H1 (cell line): ENCODE measurements at regions not wholly inside any gene's neighbourhood (a gene's known extent, or its start where the extent isn't known, plus 50 kb on each side); places are given as distances from the start of the nearest gene placed in this dataset.

Experiments
- CTCF ChIA-PET: fragments of 300-600 bp; sonication (Branson Sonifier 250); formaldehyde crosslinking; loops from one replicate; lab custom pipeline; 2021; ENCODE audit not compliant: partially characterized antibody; lab: Charles Lee
- POLR2A ChIA-PET: fragments of 300-600 bp; sonication (Branson Sonifier 250); formaldehyde crosslinking; loops from one replicate; lab custom pipeline; 2021; ENCODE audit warnings: inconsistent platforms; ENCODE audit not compliant: partially characterized antibody; lab: Charles Lee
- DNase-seq, 2 experiments: peaks; one replicate each; pipeline versions ENCODE4 v3.0.0 to v3.0.0-alpha.2; 2010 to 2022; ENCODE audit warnings: low spot score in 2 of 2, low read depth in 1 of 2, mixed read lengths in 1 of 2
- FAIRE-seq: peaks from 2 replicates; lab custom pipeline; 2011; peaks lifted over from hg19 to GRCh38; lab: Jason Lieb, UNC
- H2AFZ ChIP-seq: 2 replicates; pipeline ENCODE4 v1.8.1; 2012; ENCODE audit warnings: low read length, inconsistent platforms
- H2AK5ac ChIP-seq: 2 replicates; pipeline ENCODE4 v1.6.1; 2013; ENCODE audit warnings: low read depth, low read length
- H2BK120ac ChIP-seq: replicated peaks from 2 replicates; pipeline ENCODE3; 2013; ENCODE audit warnings: low read depth, low read length, inconsistent platforms
- H2BK12ac ChIP-seq: 2 replicates; pipeline ENCODE4 v1.6.1; 2013; ENCODE audit warnings: low read depth, low read length
- H2BK15ac ChIP-seq: 2 replicates; pipeline ENCODE4 v1.6.1; 2013; ENCODE audit warnings: low read length
- H2BK20ac ChIP-seq: 2 replicates; pipeline ENCODE4 v1.6.1; 2013; ENCODE audit warnings: low read length
- H2BK5ac ChIP-seq: 2 replicates; pipeline ENCODE4 v1.6.1; 2013; ENCODE audit warnings: low read depth, low read length
- H3K14ac ChIP-seq: 2 replicates; pipeline ENCODE4 v1.6.1; 2013; ENCODE audit warnings: inconsistent platforms; ENCODE audit not compliant: insufficient read length
- H3K18ac ChIP-seq: 2 replicates; pipeline ENCODE4 v1.6.1; 2013; ENCODE audit warnings: low read length; ENCODE audit errors: extremely low read depth
- H3K23ac ChIP-seq: 2 replicates; pipeline ENCODE4 v1.6.1; 2013; ENCODE audit warnings: inconsistent platforms; ENCODE audit not compliant: insufficient read length
- H3K23me2 ChIP-seq: 2 replicates; pipeline ENCODE4 v1.6.1; 2013; ENCODE audit warnings: low read depth, low read length
- H3K27ac ChIP-seq: 2 replicates; pipeline ENCODE4 v1.6.1; 2011; ENCODE audit warnings: low read depth, low read length, inconsistent platforms
- H3K27me3 ChIP-seq, 4 experiments: replicated peaks in 1 of 4; 1 replicate in 1 of 4; 2 replicates in 3 of 4; pipeline versions ENCODE4 v1.6.1 to v1.8.1; 2011 to 2013; ENCODE audit warnings: low read length in 3 of 4, mild to moderate bottlenecking in 3 of 4, inconsistent platforms in 2 of 4, mixed read lengths in 2 of 4, moderate library complexity in 1 of 4; ENCODE audit not compliant: control insufficient read depth in 3 of 4, insufficient read depth in 3 of 4; ENCODE audit errors: extremely low read depth in 1 of 4
- H3K36me3 ChIP-seq, 4 experiments: 2 replicates each; pipeline versions ENCODE4 v1.6.1 to v1.8.1; 2011 to 2013; ENCODE audit warnings: mild to moderate bottlenecking in 4 of 4, low read length in 3 of 4, moderate library complexity in 2 of 4, control low read depth in 1 of 4, inconsistent platforms in 1 of 4; ENCODE audit not compliant: insufficient read depth in 4 of 4, control insufficient read depth in 2 of 4
- H3K4ac ChIP-seq: replicated peaks from 2 replicates; pipeline ENCODE3; 2013; ENCODE audit warnings: low read length, low read depth, mixed read lengths, inconsistent platforms; ENCODE audit not compliant: insufficient read length
- H3K4me1 ChIP-seq, 4 experiments: replicated peaks in 1 of 4; 1 replicate in 1 of 4; 2 replicates in 3 of 4; pipeline versions ENCODE4 v1.6.1 to v1.8.1; 2011 to 2013; ENCODE audit warnings: low read length in 3 of 4, inconsistent platforms in 2 of 4, mixed read lengths in 1 of 4; ENCODE audit not compliant: insufficient read depth in 4 of 4, control insufficient read depth in 3 of 4
- H3K4me2 ChIP-seq, 2 experiments: 2 replicates each; pipeline versions ENCODE4 v1.6.1 to v1.8.1; 2011 to 2013; ENCODE audit warnings: low read depth in 2 of 2, low read length in 2 of 2, control low read depth in 1 of 2, inconsistent platforms in 1 of 2, mild to moderate bottlenecking in 1 of 2; ENCODE audit not compliant: insufficient read depth in 1 of 2
- H3K4me3 ChIP-seq, 4 experiments: fragments of 200-600, 300-600 bp in 1 of 4; sonication (generic), shearing (Covaris generic), sonication (Bioruptor Twin) in 1 of 4; 2 replicates each; pipeline versions ENCODE4 v1.5.1 to v1.8.1; 2011 to 2016; ENCODE audit warnings: low read length in 4 of 4, low read depth in 3 of 4, control low read depth in 2 of 4, inconsistent platforms in 2 of 4, mild to moderate bottlenecking in 2 of 4, mixed read lengths in 1 of 4, moderate library complexity in 1 of 4; ENCODE audit not compliant: insufficient read depth in 2 of 4; ENCODE audit errors: extremely low read depth in 1 of 4
- H3K56ac ChIP-seq: replicated peaks from 2 replicates; pipeline ENCODE3; 2013; ENCODE audit warnings: low read depth, mild to moderate bottlenecking, mixed read lengths, low read length, inconsistent platforms; ENCODE audit not compliant: insufficient read length
- H3K79me1 ChIP-seq: 2 replicates; pipeline ENCODE4 v1.6.1; 2013; ENCODE audit warnings: low read depth, low read length, control low read depth
- H3K79me2 ChIP-seq, 2 experiments: 2 replicates each; pipeline versions ENCODE4 v1.6.1 to v1.8.1; 2012 to 2013; ENCODE audit warnings: low read length in 2 of 2, mild to moderate bottlenecking in 2 of 2, inconsistent platforms in 1 of 2; ENCODE audit not compliant: insufficient read depth in 2 of 2, control insufficient read depth in 1 of 2
- H3K9ac ChIP-seq, 4 experiments: replicated peaks in 1 of 4; 1 replicate in 1 of 4; 2 replicates in 3 of 4; pipeline versions ENCODE4 v1.6.1 to v1.8.1; 2011 to 2013; ENCODE audit warnings: low read depth in 3 of 4, low read length in 3 of 4, control low read depth in 2 of 4, mild to moderate bottlenecking in 2 of 4, moderate library complexity in 2 of 4, inconsistent platforms in 1 of 4; ENCODE audit errors: extremely low read depth in 1 of 4
- H3K9me3 ChIP-seq, 2 experiments: 2 replicates each; pipeline versions ENCODE4 v1.6.1 to v1.8.1; 2012 to 2013; ENCODE audit warnings: mild to moderate bottlenecking in 2 of 2, moderate library complexity in 2 of 2, control low read depth in 1 of 2, inconsistent platforms in 1 of 2, low read depth in 1 of 2, low read length in 1 of 2, mixed read lengths in 1 of 2; ENCODE audit not compliant: insufficient read depth in 2 of 2
- H4K20me1 ChIP-seq, 2 experiments: replicated peaks in 1 of 2; 2 replicates each; pipeline versions ENCODE3 to v1.8.1; 2011 to 2013; ENCODE audit warnings: inconsistent platforms in 2 of 2, low read length in 2 of 2, mild to moderate bottlenecking in 1 of 2; ENCODE audit not compliant: insufficient read depth in 2 of 2, control insufficient read depth in 1 of 2
- H4K5ac ChIP-seq: 2 replicates; pipeline ENCODE4 v1.6.1; 2013; ENCODE audit warnings: low read length, low read depth, mixed read lengths, inconsistent platforms; ENCODE audit not compliant: insufficient read length
- H4K8ac ChIP-seq: 2 replicates; pipeline ENCODE4 v1.8.0; 2013; ENCODE audit warnings: mild to moderate bottlenecking, moderate library complexity, low read length, inconsistent platforms; ENCODE audit not compliant: insufficient read depth; ENCODE audit errors: extremely low read depth
- H4K91ac ChIP-seq: replicated peaks from 2 replicates; pipeline ENCODE3; 2013; ENCODE audit warnings: low read length, mixed read lengths, inconsistent platforms; ENCODE audit not compliant: insufficient read length
- ASH2L ChIP-seq: fragments of 200-600, 300-600 bp; sonication (generic); IDR thresholded peaks from one replicate; pipeline ENCODE4 v1.7.1; 2017; ENCODE audit warnings: low read length
- BCL11A ChIP-seq, 2 experiments: IDR thresholded peaks; one replicate each; pipeline ENCODE4 v1.6.1; 2011; ENCODE audit warnings: low read depth in 2 of 2, low read length in 2 of 2, mild to moderate bottlenecking in 2 of 2
- BRCA1 ChIP-seq: IDR thresholded peaks from 2 replicates; pipeline ENCODE4 v1.6.1; 2012; ENCODE audit warnings: low read depth, low read length, improper control_type of control experiment
- FOSL1 ChIP-seq: IDR thresholded peaks from 2 replicates; pipeline ENCODE4 v1.6.1; 2011; ENCODE audit warnings: mild to moderate bottlenecking, low read depth, low read length, moderate library complexity; ENCODE audit not compliant: insufficient read depth
- GTF2F1 ChIP-seq: IDR thresholded peaks from 2 replicates; pipeline ENCODE4 v1.6.1; 2012; ENCODE audit warnings: low read depth, low read length, improper control_type of control experiment, borderline replicate concordance
- HDAC6 ChIP-seq: IDR thresholded peaks from one replicate; pipeline ENCODE4 v1.7.1; 2012; ENCODE audit warnings: low read depth, mild to moderate bottlenecking, inconsistent platforms, low read length, moderate library complexity
- NRF1 ChIP-seq: IDR thresholded peaks from 2 replicates; pipeline ENCODE4 v1.6.1; 2011; ENCODE audit warnings: mild to moderate bottlenecking, low read depth, low read length, improper control_type of control experiment
- RBBP5 ChIP-seq: IDR thresholded peaks from 2 replicates; pipeline ENCODE4 v1.7.1; 2012; ENCODE audit warnings: low read depth, mild to moderate bottlenecking, inconsistent platforms, low read length, moderate library complexity, borderline replicate concordance
- RNF2 ChIP-seq: fragments of 200-900, 300-1000 bp; sonication (generic); IDR thresholded peaks from 2 replicates; pipeline ENCODE4 v1.7.1; 2016; ENCODE audit warnings: borderline replicate concordance, low read depth, mild to moderate bottlenecking, antibody characterized with exemption, low read length; ENCODE audit not compliant: poor library complexity, severe bottlenecking; ENCODE audit errors: missing control alignments
- SIN3A ChIP-seq, 2 experiments: IDR thresholded peaks in 1 of 2; conservative IDR thresholded peaks in 1 of 2; 2 replicates each; pipeline ENCODE4 v1.6.1; 2011 to 2012; ENCODE audit warnings: low read length in 2 of 2, improper control_type of control experiment in 1 of 2, low read depth in 1 of 2, mild to moderate bottlenecking in 1 of 2
- SIRT6 ChIP-seq: IDR thresholded peaks from one replicate; pipeline ENCODE4 v1.7.1; 2012; ENCODE audit warnings: low read length, inconsistent platforms
- SRF ChIP-seq: IDR thresholded peaks from 2 replicates; pipeline ENCODE4 v1.6.1; 2011; ENCODE audit warnings: mild to moderate bottlenecking, low read depth, low read length, moderate library complexity
- SUZ12 ChIP-seq: fragments of 200-600 bp; sonication (generic); IDR thresholded peaks from 2 replicates; pipeline ENCODE4 v1.6.1; 2012; ENCODE audit warnings: mild to moderate bottlenecking, inconsistent platforms, low read length, moderate library complexity, mixed read lengths
- YY1 ChIP-seq: IDR thresholded peaks from 2 replicates; pipeline ENCODE4 v1.6.1; 2011; ENCODE audit warnings: low read depth, mild to moderate bottlenecking, low read length
- WGBS, 2 experiments: shearing (Covaris generic) in 1 of 2; methylation state at CpG; one replicate each; pipeline versions ENCODE4 v1.1.6 to v1.1.7; 2013 to 2015; ENCODE audit warnings: low lambda C conversion rate in 2 of 2, mixed read lengths in 2 of 2, inconsistent platforms in 1 of 2, low coverage in 1 of 2, missing lambda C conversion rate in 1 of 2; ENCODE audit not compliant: insufficient replicate concordance in 2 of 2, insufficient coverage in 1 of 2, insufficient read length in 1 of 2; ENCODE audit errors: extremely low coverage in 1 of 2, missing lambda C conversion rate in 1 of 2; 5-methylcytosine and 5-hydroxymethylcytosine counted together

DNA sequence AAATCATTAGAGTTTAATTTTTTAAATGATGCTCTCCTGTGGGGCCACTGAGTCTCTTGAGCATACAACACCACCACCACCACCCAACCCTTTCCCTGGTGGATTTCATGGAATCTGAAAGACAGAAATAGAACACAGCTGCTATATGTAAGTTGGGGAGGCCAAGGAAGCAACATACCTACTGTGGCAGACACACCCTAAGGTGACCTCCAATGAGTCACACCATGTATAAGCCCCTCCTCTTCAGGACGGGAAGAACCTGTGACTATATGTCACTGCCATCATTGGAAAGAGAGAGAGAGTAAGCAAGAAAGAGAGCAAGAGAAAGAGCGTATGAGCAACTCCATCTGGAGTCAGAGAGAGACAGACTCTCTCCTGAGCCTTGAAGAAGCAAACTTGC, 172.4 kb upstream of the NFE2L3 start:
- H3K27me3 ChIP-seq: no peaks in the 10 kb centered on the region
- no peak overlapping the region for H2AK5ac ChIP-seq
- H4K8ac ChIP-seq: no peak overlapping the region
- H2BK12ac ChIP-seq: no peak overlapping the region
- no peak overlapping the region for H2BK5ac ChIP-seq
- H2BK120ac ChIP-seq: no peak overlapping the region
- no peaks in the 10 kb centered on the region for H3K23me2 ChIP-seq
- H3K23ac ChIP-seq: no peak overlapping the region
- peaks cover 6 to 7% of the 10 kb centered on the region in 2 experiments; a peak in 3 of 4 replicates for H3K9me3 ChIP-seq
- no peak overlapping the region for H3K27ac ChIP-seq
- no peak overlapping the region for H3K4me2 ChIP-seq
- no peaks in the 10 kb centered on the region for H3K79me2 ChIP-seq
- CTCF ChIA-PET: no interaction called here
- POLR2A ChIA-PET: no interaction called here
- no peak overlapping the region for H3K9ac ChIP-seq
- 60% methylated on average over 1 of the region's 2 CpGs; no CpG with 5 or more reads in 1 of the 2 experiments for WGBS, 2 experiments
- no peak overlapping the region for H3K4me3 ChIP-seq
- no peak overlapping the region for H2AFZ ChIP-seq
- no peak overlapping the region for H3K14ac ChIP-seq
- no peak overlapping the region for H3K4ac ChIP-seq
- DNase-seq (no peak), FAIRE-seq (no peak)
- H3K56ac ChIP-seq: no peak overlapping the region
- H3K4me1 ChIP-seq: no peaks in the 10 kb centered on the region
- H3K36me3 ChIP-seq: peaks cover 0 to 4% (median 0%) of the 10 kb centered on the region in 4 experiments; a peak in 1 of 8 replicates
- no peaks in the 10 kb centered on the region for H4K20me1 ChIP-seq
- H4K91ac ChIP-seq: no peak overlapping the region
- H2BK15ac ChIP-seq: 0 out of 2 replicates have a peak overlapping the region, but pooled peaks have one; percentile 37
- H2BK20ac ChIP-seq: no peak overlapping the region
- H4K5ac ChIP-seq: no peak overlapping the region
- H3K18ac ChIP-seq: no peak overlapping the region; the same call in 1 of the 2 replicates
- no peaks in the 10 kb centered on the region for H3K79me1 ChIP-seq
- TF ChIP-seq RBBP5 (no peak), SIN3A (conservative IDR thresholded peaks at IDR 0.05 in 1 of 2, IDR thresholded peaks at IDR 0.05 in 1 of 2; ENCODE audit: low read depth in 1 of 2, low read length in 2 of 2) (no peak), BCL11A (IDR thresholded peaks at IDR 0.05; ENCODE audit: low read depth in 2 of 2, low read length in 2 of 2) (no peak), FOSL1 (no peak), RNF2 (no peak), SIRT6 (no peak), YY1 (no peak), SRF (no peak), NRF1 (no peak), ASH2L (no peak), SUZ12 (no peak), GTF2F1 (no peak), HDAC6 (no peak), BRCA1 (no peak)
